Stimulated activated CD8-positive, alpha-beta memory T cell treated with anti-CD3 and anti-CD28 coated beads, Interleukin-4, amount 100 ng/mL, for 48 hours (primary cell): ENCODE measurements at regions not wholly inside any gene's neighbourhood (a gene's known extent, or its start where the extent isn't known, plus 50 kb on each side); places are given as distances from the start of the nearest gene placed in this dataset.

Experiments
- DNase-seq: peaks from one replicate; pipeline ENCODE4 v3.0.0-alpha.2; 2020

GRCh38 chr12:93015871-93016751 is 87.0 kb upstream of the EEA1 start:
- DNase-seq, result no peak

GRCh38 chr12:93016752-93017350 is 87.8 kb upstream of the EEA1 start:
- DNase-seq, result no peak

- DNase-seq, result no peak
Observed at GRCh38 chr12:93018610-93019009, 89.5 kb upstream of the EEA1 start.

GRCh38 chr12:93019212-93019927 is 90.3 kb upstream of the EEA1 start:
- DNase-seq, result no peak

GRCh38 chr12:93019975-93020630 is 91.0 kb upstream of the EEA1 start:
- no peak for DNase-seq

GRCh38 chr12:93020631-93021597 is 91.8 kb upstream of the EEA1 start:
- no peak for DNase-seq

GRCh38 chr12:93022603-93023340 is 93.7 kb upstream of the EEA1 start:
- no peak for DNase-seq

- no peak for DNase-seq
Observed at GRCh38 chr12:93025145-93026103, 96.3 kb upstream of the EEA1 start.

- no peak for DNase-seq
Observed at GRCh38 chr12:93027041-93027440, 97.9 kb upstream of the EEA1 start.

- DNase-seq, result no peak
Observed at GRCh38 chr12:93029091-93029490, 100.0 kb upstream of the EEA1 start.

GRCh38 chr12:93031028-93031427 is 101.9 kb upstream of the EEA1 start:
- DNase-seq, result no peak

GRCh38 chr12:93032758-93033157 is 103.7 kb upstream of the EEA1 start:
- DNase-seq, result no peak

- DNase-seq, result no peak
Observed at GRCh38 chr12:93033948-93034347, 104.9 kb upstream of the EEA1 start.

GRCh38 chr12:93039062-93039461 is 110.0 kb upstream of the EEA1 start:
- no peak for DNase-seq

GRCh38 chr12:93039930-93040329 is 110.8 kb upstream of the EEA1 start:
- DNase-seq, result no peak

- DNase-seq, result no peak
Observed at GRCh38 chr12:93040367-93040766, 111.3 kb upstream of the EEA1 start.

- DNase-seq, result no peak
Observed at GRCh38 chr12:93041416-93041815, 112.3 kb upstream of the EEA1 start.

- no peak for DNase-seq
Observed at GRCh38 chr12:93042283-93042682, 113.2 kb upstream of the EEA1 start.

GRCh38 chr12:93042684-93043083 is 113.6 kb upstream of the EEA1 start:
- no peak for DNase-seq
